ENCODE measurements at regions not wholly inside any gene's neighbourhood (a gene's known extent, or its start where the extent isn't known, plus 50 kb on each side); places are given as distances from the start of the nearest gene placed in this dataset.

DNA sequence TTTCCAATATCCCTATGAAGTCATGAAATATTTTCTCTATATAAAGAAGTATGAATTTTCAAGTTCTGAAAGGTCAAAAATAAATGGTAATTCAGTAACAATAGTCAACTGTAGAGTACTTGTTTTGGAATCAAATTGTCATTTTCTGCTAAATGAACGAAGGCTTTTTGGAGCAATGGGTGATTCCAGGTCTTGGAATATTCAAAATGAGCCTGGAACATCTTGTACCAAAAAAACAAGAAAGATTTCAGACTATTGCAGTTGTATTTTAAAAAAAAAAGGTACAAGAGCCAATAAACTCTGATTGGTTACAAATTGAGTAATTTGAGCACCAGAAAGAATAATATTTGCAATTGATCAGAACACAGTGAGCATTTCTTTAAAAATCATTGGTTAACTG, 730.1 kb downstream of the DTWD2 start:
- TF ChIP-seq, protein P1, sequence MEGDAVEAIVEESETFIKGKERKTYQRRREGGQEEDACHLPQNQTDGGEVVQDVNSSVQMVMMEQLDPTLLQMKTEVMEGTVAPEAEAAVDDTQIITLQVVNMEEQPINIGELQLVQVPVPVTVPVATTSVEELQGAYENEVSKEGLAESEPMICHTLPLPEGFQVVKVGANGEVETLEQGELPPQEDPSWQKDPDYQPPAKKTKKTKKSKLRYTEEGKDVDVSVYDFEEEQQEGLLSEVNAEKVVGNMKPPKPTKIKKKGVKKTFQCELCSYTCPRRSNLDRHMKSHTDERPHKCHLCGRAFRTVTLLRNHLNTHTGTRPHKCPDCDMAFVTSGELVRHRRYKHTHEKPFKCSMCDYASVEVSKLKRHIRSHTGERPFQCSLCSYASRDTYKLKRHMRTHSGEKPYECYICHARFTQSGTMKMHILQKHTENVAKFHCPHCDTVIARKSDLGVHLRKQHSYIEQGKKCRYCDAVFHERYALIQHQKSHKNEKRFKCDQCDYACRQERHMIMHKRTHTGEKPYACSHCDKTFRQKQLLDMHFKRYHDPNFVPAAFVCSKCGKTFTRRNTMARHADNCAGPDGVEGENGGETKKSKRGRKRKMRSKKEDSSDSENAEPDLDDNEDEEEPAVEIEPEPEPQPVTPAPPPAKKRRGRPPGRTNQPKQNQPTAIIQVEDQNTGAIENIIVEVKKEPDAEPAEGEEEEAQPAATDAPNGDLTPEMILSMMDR (IDR thresholded peaks at IDR 0.05), result no peak
- no peak for TF ChIP-seq POLR2A (IDR thresholded peaks at IDR 0.05)
- TF ChIP-seq EP300 (IDR thresholded peaks at IDR 0.05), result no peak
